Gastrocnemius medialis (tissue), 4 donors: ENCODE measurements at regions not wholly inside any gene's neighbourhood (a gene's known extent, or its start where the extent isn't known, plus 50 kb on each side); places are given as distances from the start of the nearest gene placed in this dataset.

Experiments
- CTCF ChIP-seq, 5 experiments: fragments of 450-650 bp in 3 of 5; fragments of 200-600 bp in 2 of 5; sonication (generic) in 2 of 5; IDR thresholded peaks in 4 of 5; conservative IDR thresholded peaks in 1 of 5; 1 replicate in 4 of 5; 2 replicates in 1 of 5; pipeline ENCODE4 v1.5.1; 2016 to 2019; ENCODE audit warnings: antibody characterized with exemption in 5 of 5, mild to moderate bottlenecking in 3 of 5, moderate library complexity in 3 of 5
- POLR2A ChIP-seq, 2 donors: fragments of 450-650 bp; IDR thresholded peaks; one replicate each; pipeline ENCODE4 v1.6.1; 2017; ENCODE audit warnings: antibody characterized with exemption in 2 of 2, mild to moderate bottlenecking in 2 of 2, moderate library complexity in 2 of 2

- TF ChIP-seq POLR2A (IDR thresholded peaks at IDR 0.05) (no peak), CTCF (IDR thresholded peaks at IDR 0.05 in 4 of 5, conservative IDR thresholded peaks at IDR 0.05 in 1 of 5) (no peak)
Observed at GRCh38 chr3:77906102-77906709, 866.3 kb downstream of the ROBO2 start.
